HCT116 (cell line): ENCODE measurements at regions not wholly inside any gene's neighbourhood (a gene's known extent, or its start where the extent isn't known, plus 50 kb on each side); places are given as distances from the start of the nearest gene placed in this dataset.

Source experiments
- ATAC-seq: fragments of 200-7000 bp; cut with Tn5 transposase; 2 replicates; pipeline ENCODE4 v1.9.1; 2020; ENCODE audit warnings: mild to moderate bottlenecking, moderate library complexity
- BruUV-seq: library from RNA; stranded (reverse); fragments of 400-500 nt; replicated peaks from 2 replicates; lab custom pipeline; 2021; lab: Mats Ljungman, UMichigan
- CTCF ChIA-PET: fragments of 300-600 bp; sonication (Branson Sonifier 250); formaldehyde crosslinking; loops from one replicate; lab custom pipeline; 2021; ENCODE audit warnings: antibody characterized with exemption; lab: Charles Lee
- POLR2A ChIA-PET: fragments of 300-600, 350-600 bp; sonication (Branson Sonifier 250); formaldehyde crosslinking; loops from one replicate; lab custom pipeline; 2021; ENCODE audit warnings: antibody characterized with exemption; lab: Charles Lee
- RAD21 ChIA-PET, 2 experiments: fragments of 300-600 bp; sonication (Branson Sonifier 250); formaldehyde crosslinking; loops; one replicate each; lab custom pipeline; 2023; ENCODE audit warnings: low total read pairs in 2 of 2; ENCODE audit not compliant: uncharacterized antibody in 2 of 2, unreplicated experiment in 2 of 2, low non-redundant PET in 1 of 2; lab: Charles Lee
- DNase-seq: peaks from one replicate; pipeline ENCODE4 v3.0.0-alpha.2; 2010; ENCODE audit warnings: low read depth, low spot score
- H2AFZ ChIP-seq: fragments of 200-600 bp; shearing (Covaris generic), sonication (generic); 2 replicates; pipeline ENCODE4 v1.6.1; 2017; ENCODE audit warnings: low read depth, mixed run types, mixed read lengths, antibody characterized with exemption, low read length; ENCODE audit not compliant: poor library complexity, severe bottlenecking
- H3K27ac ChIP-seq: 2 replicates; pipeline ENCODE4 v1.5.1; 2012; ENCODE audit warnings: low read depth, low read length
- H3K27me3 ChIP-seq: fragments of 200-600 bp; sonication (generic); 2 replicates; pipeline ENCODE4 v1.6.1; 2016; ENCODE audit warnings: mixed run types, low read length, mixed read lengths; ENCODE audit not compliant: insufficient read depth
- H3K36me3 ChIP-seq, 2 experiments: fragments of 200-500 bp in 1 of 2; fragments of 200-600 bp in 1 of 2; sonication (Bioruptor generic) in 1 of 2; sonication (generic) in 1 of 2; 2 replicates each; pipeline versions ENCODE4 v1.5.1 to v1.6.1; 2014 to 2016; ENCODE audit warnings: low read length in 2 of 2, inconsistent platforms in 1 of 2, mixed read lengths in 1 of 2, mixed run types in 1 of 2; ENCODE audit not compliant: insufficient read depth in 2 of 2, control insufficient read depth in 1 of 2
- H3K4me1 ChIP-seq, 2 experiments: fragments of 200-600 bp in 1 of 2; sonication (generic) in 1 of 2; 2 replicates each; pipeline versions ENCODE4 v1.5.1 to v1.6.1; 2012 to 2017; ENCODE audit warnings: low read length in 2 of 2, inconsistent platforms in 1 of 2, mild to moderate bottlenecking in 1 of 2, mixed read lengths in 1 of 2, mixed run types in 1 of 2, moderate library complexity in 1 of 2; ENCODE audit not compliant: insufficient read depth in 2 of 2, control insufficient read depth in 1 of 2
- H3K4me2 ChIP-seq: fragments of 200-600 bp; sonication (generic); 2 replicates; pipeline ENCODE4 v1.6.1; 2017; ENCODE audit warnings: mixed run types, low read length, mixed read lengths
- H3K4me3 ChIP-seq, 2 experiments: fragments of 200-600 bp in 1 of 2; sonication (generic) in 1 of 2; replicated peaks in 1 of 2; 2 replicates each; pipeline ENCODE4 v1.5.1; 2011 to 2016; ENCODE audit warnings: low read length in 2 of 2, control low read depth in 1 of 2, low read depth in 1 of 2, mild to moderate bottlenecking in 1 of 2, mixed read lengths in 1 of 2, mixed run types in 1 of 2
- H3K79me2 ChIP-seq: fragments of 200-600 bp; sonication (generic); 2 replicates; pipeline ENCODE4 v1.6.1; 2017; ENCODE audit warnings: mild to moderate bottlenecking, mixed run types, low read length, moderate library complexity, mixed read lengths; ENCODE audit not compliant: insufficient read depth
- H3K9ac ChIP-seq: fragments of 200-600 bp; sonication (generic); 2 replicates; pipeline ENCODE4 v1.6.1; 2016; ENCODE audit warnings: low read length, mixed read lengths
- H3K9me2 ChIP-seq: fragments of 200-600 bp; sonication (generic), shearing (Covaris generic); 2 replicates; pipeline ENCODE4 v1.6.1; 2017; ENCODE audit warnings: mixed run types, mild to moderate bottlenecking, moderate library complexity; ENCODE audit not compliant: insufficient read depth
- H3K9me3 ChIP-seq, 2 experiments: fragments of 200-500 bp in 1 of 2; fragments of 200-600 bp in 1 of 2; sonication (Bioruptor generic) in 1 of 2; sonication (generic) in 1 of 2; 2 replicates each; pipeline ENCODE4 v1.6.1; 2014 to 2017; ENCODE audit warnings: low read length in 2 of 2, mixed read lengths in 2 of 2, inconsistent platforms in 1 of 2, low read depth in 1 of 2, mild to moderate bottlenecking in 1 of 2, mixed run types in 1 of 2, moderate library complexity in 1 of 2; ENCODE audit not compliant: control insufficient read depth in 1 of 2, insufficient read depth in 1 of 2
- H4K20me1 ChIP-seq: fragments of 200-600 bp; sonication (generic), shearing (Covaris generic); 2 replicates; pipeline ENCODE4 v1.6.1; 2017; ENCODE audit warnings: mixed run types, mild to moderate bottlenecking, moderate library complexity; ENCODE audit not compliant: insufficient read depth
- intact Hi-C: fragments of 100-400 bp; cut with micrococcal nuclease; formaldehyde crosslinking; loops from 2 replicates; pipeline ENCODE4 v1.10.0; 2022
- TF ChIP-seq, protein P1 (sequence below): IDR thresholded peaks from 2 replicates; pipeline ENCODE4 v1.6.1; 2012; ENCODE audit warnings: low read depth
- TF ChIP-seq, protein P2 (sequence below), 3 experiments: fragments of 200-600 bp in 1 of 3; sonication (generic) in 1 of 3; IDR thresholded peaks in 2 of 3; conservative IDR thresholded peaks in 1 of 3; 2 replicates each; pipeline ENCODE4 v1.5.1; 2012 to 2017; ENCODE audit warnings: low read depth in 2 of 3, low read length in 2 of 3, antibody characterized with exemption in 1 of 3, borderline replicate concordance in 1 of 3, control low read depth in 1 of 3, mild to moderate bottlenecking in 1 of 3, mixed read lengths in 1 of 3, mixed run types in 1 of 3, moderate library complexity in 1 of 3; ENCODE audit not compliant: insufficient read depth in 1 of 3

DNA sequence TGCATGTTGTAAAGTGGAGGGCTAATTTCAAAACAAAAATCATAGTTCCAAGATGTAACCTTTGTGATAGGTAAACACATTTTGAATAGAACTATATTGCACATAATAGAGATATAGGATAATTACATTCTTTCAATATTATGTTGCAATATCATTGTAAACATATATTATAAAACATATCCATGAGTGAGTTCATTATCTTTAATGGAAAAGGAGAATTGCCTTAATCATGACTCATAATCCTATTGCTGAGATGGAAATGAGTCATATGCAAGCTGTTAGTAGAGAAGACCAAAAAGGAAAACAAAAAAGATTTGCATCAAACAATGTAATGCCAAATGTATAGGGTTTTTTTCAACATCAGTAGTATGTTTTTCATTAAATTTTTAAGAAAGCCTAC, 73.7 kb upstream of the WDR44 start:
- Histone ChIP-seq H4K20me1 (no peaks in the 10 kb centered on the region), H3K27ac (no peak overlapping the region), H3K4me3 (no peak overlapping the region), H3K27me3 (no peaks in the 10 kb centered on the region), H2AFZ (no peak overlapping the region), H3K9ac (no peak overlapping the region), H3K4me2 (no peak overlapping the region), H3K36me3 (no peaks in the 10 kb centered on the region), H3K9me2 (no peaks in the 10 kb centered on the region), H3K4me1 (no peaks in the 10 kb centered on the region), H3K79me2 (no peaks in the 10 kb centered on the region), H3K9me3 (no peaks in the 10 kb centered on the region)
- no peak for ATAC-seq
- TF ChIP-seq, protein P1, sequence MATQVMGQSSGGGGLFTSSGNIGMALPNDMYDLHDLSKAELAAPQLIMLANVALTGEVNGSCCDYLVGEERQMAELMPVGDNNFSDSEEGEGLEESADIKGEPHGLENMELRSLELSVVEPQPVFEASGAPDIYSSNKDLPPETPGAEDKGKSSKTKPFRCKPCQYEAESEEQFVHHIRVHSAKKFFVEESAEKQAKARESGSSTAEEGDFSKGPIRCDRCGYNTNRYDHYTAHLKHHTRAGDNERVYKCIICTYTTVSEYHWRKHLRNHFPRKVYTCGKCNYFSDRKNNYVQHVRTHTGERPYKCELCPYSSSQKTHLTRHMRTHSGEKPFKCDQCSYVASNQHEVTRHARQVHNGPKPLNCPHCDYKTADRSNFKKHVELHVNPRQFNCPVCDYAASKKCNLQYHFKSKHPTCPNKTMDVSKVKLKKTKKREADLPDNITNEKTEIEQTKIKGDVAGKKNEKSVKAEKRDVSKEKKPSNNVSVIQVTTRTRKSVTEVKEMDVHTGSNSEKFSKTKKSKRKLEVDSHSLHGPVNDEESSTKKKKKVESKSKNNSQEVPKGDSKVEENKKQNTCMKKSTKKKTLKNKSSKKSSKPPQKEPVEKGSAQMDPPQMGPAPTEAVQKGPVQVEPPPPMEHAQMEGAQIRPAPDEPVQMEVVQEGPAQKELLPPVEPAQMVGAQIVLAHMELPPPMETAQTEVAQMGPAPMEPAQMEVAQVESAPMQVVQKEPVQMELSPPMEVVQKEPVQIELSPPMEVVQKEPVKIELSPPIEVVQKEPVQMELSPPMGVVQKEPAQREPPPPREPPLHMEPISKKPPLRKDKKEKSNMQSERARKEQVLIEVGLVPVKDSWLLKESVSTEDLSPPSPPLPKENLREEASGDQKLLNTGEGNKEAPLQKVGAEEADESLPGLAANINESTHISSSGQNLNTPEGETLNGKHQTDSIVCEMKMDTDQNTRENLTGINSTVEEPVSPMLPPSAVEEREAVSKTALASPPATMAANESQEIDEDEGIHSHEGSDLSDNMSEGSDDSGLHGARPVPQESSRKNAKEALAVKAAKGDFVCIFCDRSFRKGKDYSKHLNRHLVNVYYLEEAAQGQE = no peak
- TF ChIP-seq, protein P2, sequence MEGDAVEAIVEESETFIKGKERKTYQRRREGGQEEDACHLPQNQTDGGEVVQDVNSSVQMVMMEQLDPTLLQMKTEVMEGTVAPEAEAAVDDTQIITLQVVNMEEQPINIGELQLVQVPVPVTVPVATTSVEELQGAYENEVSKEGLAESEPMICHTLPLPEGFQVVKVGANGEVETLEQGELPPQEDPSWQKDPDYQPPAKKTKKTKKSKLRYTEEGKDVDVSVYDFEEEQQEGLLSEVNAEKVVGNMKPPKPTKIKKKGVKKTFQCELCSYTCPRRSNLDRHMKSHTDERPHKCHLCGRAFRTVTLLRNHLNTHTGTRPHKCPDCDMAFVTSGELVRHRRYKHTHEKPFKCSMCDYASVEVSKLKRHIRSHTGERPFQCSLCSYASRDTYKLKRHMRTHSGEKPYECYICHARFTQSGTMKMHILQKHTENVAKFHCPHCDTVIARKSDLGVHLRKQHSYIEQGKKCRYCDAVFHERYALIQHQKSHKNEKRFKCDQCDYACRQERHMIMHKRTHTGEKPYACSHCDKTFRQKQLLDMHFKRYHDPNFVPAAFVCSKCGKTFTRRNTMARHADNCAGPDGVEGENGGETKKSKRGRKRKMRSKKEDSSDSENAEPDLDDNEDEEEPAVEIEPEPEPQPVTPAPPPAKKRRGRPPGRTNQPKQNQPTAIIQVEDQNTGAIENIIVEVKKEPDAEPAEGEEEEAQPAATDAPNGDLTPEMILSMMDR (IDR thresholded peaks at IDR 0.05 in 2 of 3, conservative IDR thresholded peaks at IDR 0.05 in 1 of 3; ENCODE audit: borderline replicate concordance in 1 of 3, insufficient read depth in 1 of 3, low read depth in 2 of 3, low read length in 2 of 3) = no peak
- intact Hi-C loops = no loop called here
- POLR2A ChIA-PET = no interaction called here
- no peak for DNase-seq
- BruUV-seq = no TSS peak
- CTCF ChIA-PET = no interaction called here
- RAD21 ChIA-PET = no interaction called here
